Lung (tissue), 11 donors: ENCODE measurements at regions not wholly inside any gene's neighbourhood (a gene's known extent, or its start where the extent isn't known, plus 50 kb on each side); places are given as distances from the start of the nearest gene placed in this dataset.

ENCODE experiments used
- ATAC-seq: fragments of 200-7000 bp; cut with Tn5 transposase; one replicate; pipeline ENCODE4 v1.9.1; 2020; ENCODE audit warnings: moderate number of reproducible peaks; ENCODE audit not compliant: insufficient read depth, low FRiP score
- DNase-seq, 3 donors: peaks; one replicate each; pipeline ENCODE4 v3.0.0-alpha.2; 2013 to 2017
- H3K27ac ChIP-seq, 2 donors: one replicate each; pipeline ENCODE4 v1.5.1; 2013; ENCODE audit warnings: mild to moderate bottlenecking in 2 of 2, moderate library complexity in 2 of 2, control low read depth in 1 of 2, inconsistent platforms in 1 of 2, low read depth in 1 of 2, low read length in 1 of 2
- H3K27me3 ChIP-seq, 3 donors: one replicate each; pipeline ENCODE4 v1.5.1; 2013; ENCODE audit warnings: low read length in 2 of 3; ENCODE audit not compliant: control insufficient read depth in 3 of 3, insufficient read depth in 3 of 3
- H3K36me3 ChIP-seq, 4 donors: one replicate each; pipeline ENCODE4 v1.5.1; 2013; ENCODE audit warnings: low read length in 4 of 4, mild to moderate bottlenecking in 1 of 4, moderate library complexity in 1 of 4; ENCODE audit not compliant: control insufficient read depth in 4 of 4, insufficient read depth in 4 of 4
- H3K4me1 ChIP-seq, 5 donors: one replicate each; pipeline ENCODE4 v1.5.1; 2013; ENCODE audit warnings: low read length in 5 of 5, mild to moderate bottlenecking in 2 of 5, moderate library complexity in 1 of 5; ENCODE audit not compliant: control insufficient read depth in 5 of 5, insufficient read depth in 5 of 5
- H3K4me3 ChIP-seq: one replicate; pipeline ENCODE4 v1.5.1; 2013; ENCODE audit warnings: mild to moderate bottlenecking, control low read depth, moderate library complexity
- H3K9ac ChIP-seq, 2 donors: one replicate each; pipeline ENCODE4 v1.5.1; 2013; ENCODE audit warnings: low read length in 2 of 2, control low read depth in 1 of 2; ENCODE audit not compliant: insufficient read depth in 1 of 2
- H3K9me3 ChIP-seq, 4 donors: one replicate each; pipeline ENCODE4 v1.5.1; 2013; ENCODE audit warnings: low read length in 3 of 4, mild to moderate bottlenecking in 1 of 4, moderate library complexity in 1 of 4; ENCODE audit not compliant: control insufficient read depth in 4 of 4, insufficient read depth in 3 of 4
- CTCF ChIP-seq: IDR thresholded peaks from 2 replicates; pipeline ENCODE4 v1.5.1; 2012; ENCODE audit warnings: mild to moderate bottlenecking; ENCODE audit errors: control extremely low read depth, extremely low read depth
- WGBS, 2 donors: extraction: QIAGEN DNeasy Blood & Tissue Kit; methylation state at CpG; one replicate each; pipeline ENCODE4 v1.1.7; 2013; 5-methylcytosine and 5-hydroxymethylcytosine counted together
- donor health status: control.
- donor health status: control.
- donor health status: Bipolar disorder and iron deficiency.
- donor health status: healthy.
- donor health status: DM: yes; HTN: yes; CAD: no.

- no peak for TF ChIP-seq CTCF
- H3K9me3 ChIP-seq, result no peaks in the 10 kb centered on the region
- H3K36me3 ChIP-seq, result no peaks in the 10 kb centered on the region
- peaks cover 0 to 9% (median 0%) of the 10 kb centered on the region in 5 donors for H3K4me1 ChIP-seq
- WGBS, 2 donors, result 84 to 88% methylated on average over 5 of the region's 5 CpGs
- H3K27ac ChIP-seq, result no peak overlapping the region
- peaks cover 0 to 20% (median 0%) of the 10 kb centered on the region in 3 donors for H3K27me3 ChIP-seq
- no peak for DNase-seq
- no peak overlapping the region for H3K9ac ChIP-seq
- ATAC-seq, result no peak
- no peak overlapping the region for H3K4me3 ChIP-seq
These were observed 129.0 kb downstream of the ENGASE start for GRCh38 chr17:79203657-79204056.

GRCh38 chr17:79203016-79203415 is 128.4 kb downstream of the ENGASE start:
- Histone ChIP-seq H3K4me1 (peaks cover 0 to 5% (median 0%) of the 10 kb centered on the region in 5 donors), H3K9ac (no peak overlapping the region), H3K27me3 (peaks cover 0 to 21% (median 0%) of the 10 kb centered on the region in 3 donors), H3K9me3 (peaks cover 0 to 2% (median 0%) of the 10 kb centered on the region in 4 donors), H3K36me3 (no peaks in the 10 kb centered on the region), H3K4me3 (no peak overlapping the region), H3K27ac (no peak overlapping the region)
- WGBS, 2 donors, result 65 to 72% methylated on average over 7 of the region's 9 CpGs
- DNase-seq, result no peak
- no peak for TF ChIP-seq CTCF
- ATAC-seq, result no peak

- peaks cover 0 to 2% (median 0%) of the 10 kb centered on the region in 4 donors for H3K9me3 ChIP-seq
- ATAC-seq (no peak), DNase-seq (peak in 1 of 3 donors; percentile 30)
- no peak overlapping the region for H3K4me3 ChIP-seq
- no peak overlapping the region for H3K27ac ChIP-seq
- H3K4me1 ChIP-seq, result no peaks in the 10 kb centered on the region
- H3K27me3 ChIP-seq, result peaks cover 0 to 22% (median 0%) of the 10 kb centered on the region in 3 donors
- no peak overlapping the region for H3K9ac ChIP-seq
- TF ChIP-seq CTCF, result no peak
- no peaks in the 10 kb centered on the region for H3K36me3 ChIP-seq
- WGBS, 2 donors, result 60 to 76% methylated on average over 12 of the region's 12 CpGs
These were observed 127.9 kb downstream of the ENGASE start for GRCh38 chr17:79202480-79202879.
